ENCODE measurements at regions not wholly inside any gene's neighbourhood (a gene's known extent, or its start where the extent isn't known, plus 50 kb on each side); places are given as distances from the start of the nearest gene placed in this dataset.

- no peak for DNase-seq
These were observed 150.2 kb upstream of the B3GAT1 start for GRCh38 chr11:134562196-134562595.

GRCh38 chr11:134561331-134561720, 149.3 kb upstream of the B3GAT1 start:
- no peak for DNase-seq

- DNase-seq: no peak
These were observed 148.7 kb upstream of the B3GAT1 start for GRCh38 chr11:134560566-134561330.

- DNase-seq: no peak
These were observed 148.0 kb upstream of the B3GAT1 start for GRCh38 chr11:134560066-134560465.

- DNase-seq: no peak
These were observed 147.5 kb upstream of the B3GAT1 start for GRCh38 chr11:134559602-134559962.

- no peak for DNase-seq
These were observed 147.0 kb upstream of the B3GAT1 start for GRCh38 chr11:134558916-134559601.

- no peak for DNase-seq
These were observed 146.3 kb upstream of the B3GAT1 start for GRCh38 chr11:134558258-134558835.

GRCh38 chr11:134557571-134558257, 145.7 kb upstream of the B3GAT1 start:
- DNase-seq: no peak

GRCh38 chr11:134556186-134556585, 144.1 kb upstream of the B3GAT1 start:
- no peak for DNase-seq

- no peak for DNase-seq
These were observed 143.5 kb upstream of the B3GAT1 start for GRCh38 chr11:134555510-134555909.

GRCh38 chr11:134554861-134555260, 142.8 kb upstream of the B3GAT1 start:
- no peak for DNase-seq

- no peak for DNase-seq
These were observed 142.1 kb upstream of the B3GAT1 start for GRCh38 chr11:134554106-134554505.

- DNase-seq: no peak
These were observed 140.7 kb upstream of the B3GAT1 start for GRCh38 chr11:134552749-134553148.

- DNase-seq: no peak
These were observed 133.5 kb upstream of the B3GAT1 start for GRCh38 chr11:134545521-134545920.

- no peak for DNase-seq
These were observed 132.2 kb upstream of the B3GAT1 start for GRCh38 chr11:134544095-134544815.

- no peak for DNase-seq
These were observed 131.6 kb upstream of the B3GAT1 start for GRCh38 chr11:134543645-134544044.

GRCh38 chr11:134543241-134543640, 131.2 kb upstream of the B3GAT1 start:
- DNase-seq: no peak

GRCh38 chr11:134542401-134543165, 130.5 kb upstream of the B3GAT1 start:
- no peak for DNase-seq

- DNase-seq: no peak
These were observed 129.9 kb upstream of the B3GAT1 start for GRCh38 chr11:134541951-134542350.

- no peak for DNase-seq
These were observed 129.3 kb upstream of the B3GAT1 start for GRCh38 chr11:134541355-134541754.

- DNase-seq: no peak
These were observed 127.2 kb upstream of the B3GAT1 start for GRCh38 chr11:134539285-134539684.

GRCh38 chr11:134538742-134539141, 126.7 kb upstream of the B3GAT1 start:
- DNase-seq: no peak
